ENCODE measurements at regions not wholly inside any gene's neighbourhood (a gene's known extent, or its start where the extent isn't known, plus 50 kb on each side); places are given as distances from the start of the nearest gene placed in this dataset.
"Not testable (repeated sequence)": the region's sequence is repeated elsewhere in the genome, so short reads cannot be mapped to it uniquely, and the experiment has no call there.

GRCh38 chr2:56537756-56538155 is 354.0 kb downstream of the CCDC85A start:
- DNase-seq (no peak), ATAC-seq (no peak)
- Mint-ChIP-seq H3K27me3 (no peaks in the 10 kb centered on the region), H3K36me3 (ENCODE audit: low read depth) (no peaks in the 10 kb centered on the region), H3K27ac (no peak overlapping the region), H3K9me3 (peaks cover 9% of the 10 kb centered on the region), H3K4me3 (no peak overlapping the region), H3K4me1 (no peaks in the 10 kb centered on the region)

- ATAC-seq (no peak), DNase-seq (no peak)
- Mint-ChIP-seq H3K36me3 (ENCODE audit: low read depth) (no peaks in the 10 kb centered on the region), H3K27ac (no peak overlapping the region), H3K4me1 (no peaks in the 10 kb centered on the region), H3K4me3 (no peak overlapping the region), H3K27me3 (no peaks in the 10 kb centered on the region), H3K9me3 (peaks cover 14% of the 10 kb centered on the region)
Measured at GRCh38 chr2:56539618-56540017, 355.8 kb downstream of the CCDC85A start.

- H3K27me3 Mint-ChIP-seq: no peaks in the 10 kb centered on the region
Measured at GRCh38 chr2:56540467-56540866, 356.7 kb downstream of the CCDC85A start.

GRCh38 chr2:56540916-56541315 is 357.1 kb downstream of the CCDC85A start:
- H3K9me3 Mint-ChIP-seq: peaks cover 14% of the 10 kb centered on the region

More at GRCh38 chr2:56540467-56540866, 356.7 kb downstream of the CCDC85A start:
- no peak for ATAC-seq
- no peak for DNase-seq
- Mint-ChIP-seq H3K4me1 (no peaks in the 10 kb centered on the region), H3K27ac (no peak overlapping the region), H3K4me3 (no peak overlapping the region), H3K36me3 (ENCODE audit: low read depth) (no peaks in the 10 kb centered on the region), H3K9me3 (peaks cover 14% of the 10 kb centered on the region)

GRCh38 chr2:56542213-56542612 is 358.4 kb downstream of the CCDC85A start:
- ATAC-seq (no peak), DNase-seq (no peak)
- Mint-ChIP-seq H3K36me3 (ENCODE audit: low read depth) (no peaks in the 10 kb centered on the region), H3K4me3 (no peak overlapping the region), H3K27me3 (no peaks in the 10 kb centered on the region), H3K4me1 (no peaks in the 10 kb centered on the region), H3K9me3 (peaks cover 16% of the 10 kb centered on the region), H3K27ac (no peak overlapping the region)

More at GRCh38 chr2:56540916-56541315, 357.1 kb downstream of the CCDC85A start:
- H3K4me3 Mint-ChIP-seq: no peak overlapping the region
- H3K36me3 Mint-ChIP-seq (ENCODE audit: low read depth): no peaks in the 10 kb centered on the region
- H3K27me3 Mint-ChIP-seq: no peaks in the 10 kb centered on the region
- H3K4me1 Mint-ChIP-seq: no peaks in the 10 kb centered on the region
- no peak overlapping the region for H3K27ac Mint-ChIP-seq
- DNase-seq (no peak), ATAC-seq (no peak)

- no peak for ATAC-seq
- H3K27me3 Mint-ChIP-seq: no peaks in the 10 kb centered on the region
- H3K4me3 Mint-ChIP-seq: no peak overlapping the region
- no peaks in the 10 kb centered on the region for H3K4me1 Mint-ChIP-seq
- H3K9me3 Mint-ChIP-seq: peaks cover 12% of the 10 kb centered on the region
- no peak for DNase-seq
- no peaks in the 10 kb centered on the region for H3K36me3 Mint-ChIP-seq (ENCODE audit: low read depth)
- H3K27ac Mint-ChIP-seq: no peak overlapping the region
Measured at GRCh38 chr2:56565143-56565542, 381.4 kb downstream of the CCDC85A start.

GRCh38 chr2:56571074-56571473 is 387.3 kb downstream of the CCDC85A start:
- Mint-ChIP-seq H3K9me3 (peaks cover 11% of the 10 kb centered on the region), H3K36me3 (ENCODE audit: low read depth) (no peaks in the 10 kb centered on the region), H3K4me3 (no peak overlapping the region), H3K4me1 (no peaks in the 10 kb centered on the region), H3K27ac (no peak overlapping the region), H3K27me3 (no peaks in the 10 kb centered on the region)
- DNase-seq: no peak
- no peak for ATAC-seq

- no peak for ATAC-seq
- H3K27ac Mint-ChIP-seq: no peak overlapping the region
- H3K9me3 Mint-ChIP-seq: peaks cover 21% of the 10 kb centered on the region
- no peaks in the 10 kb centered on the region for H3K36me3 Mint-ChIP-seq (ENCODE audit: low read depth)
- no peaks in the 10 kb centered on the region for H3K27me3 Mint-ChIP-seq
- H3K4me3 Mint-ChIP-seq: no peak overlapping the region
- no peaks in the 10 kb centered on the region for H3K4me1 Mint-ChIP-seq
- DNase-seq: no peak
Measured at GRCh38 chr2:56576001-56576400, 392.2 kb downstream of the CCDC85A start.

GRCh38 chr2:56580242-56580641 is 396.5 kb downstream of the CCDC85A start:
- no peak for DNase-seq
- Mint-ChIP-seq H3K4me1 (no peaks in the 10 kb centered on the region), H3K9me3 (peaks cover 15% of the 10 kb centered on the region), H3K27me3 (no peaks in the 10 kb centered on the region), H3K4me3 (no peak overlapping the region), H3K27ac (no peak overlapping the region), H3K36me3 (ENCODE audit: low read depth) (no peaks in the 10 kb centered on the region)
- no peak for ATAC-seq

- Mint-ChIP-seq H3K4me3 (no peak overlapping the region), H3K27me3 (no peaks in the 10 kb centered on the region), H3K27ac (no peak overlapping the region), H3K36me3 (ENCODE audit: low read depth) (no peaks in the 10 kb centered on the region), H3K9me3 (peaks cover 10% of the 10 kb centered on the region), H3K4me1 (no peaks in the 10 kb centered on the region)
- ATAC-seq (no peak), DNase-seq (no peak)
Measured at GRCh38 chr2:56582570-56582969, 398.8 kb downstream of the CCDC85A start.

- Mint-ChIP-seq H3K4me1 (no peaks in the 10 kb centered on the region), H3K36me3 (ENCODE audit: low read depth) (no peaks in the 10 kb centered on the region), H3K9me3 (peaks cover 10% of the 10 kb centered on the region), H3K27me3 (no peaks in the 10 kb centered on the region), H3K4me3 (no peak overlapping the region), H3K27ac (no peak overlapping the region)
- no peak for ATAC-seq
- DNase-seq: no peak
Measured at GRCh38 chr2:56583796-56584315, 400.1 kb downstream of the CCDC85A start.

- DNase-seq (no peak), ATAC-seq (no peak)
- Mint-ChIP-seq H3K4me1 (no peaks in the 10 kb centered on the region), H3K9me3 (peaks cover 5% of the 10 kb centered on the region), H3K36me3 (ENCODE audit: low read depth) (no peaks in the 10 kb centered on the region), H3K27ac (no peak overlapping the region), H3K4me3 (no peak overlapping the region), H3K27me3 (no peaks in the 10 kb centered on the region)
Measured at GRCh38 chr2:56587456-56587855, 403.7 kb downstream of the CCDC85A start.

GRCh38 chr2:56589194-56589593 is 405.4 kb downstream of the CCDC85A start:
- Mint-ChIP-seq H3K27me3 (no peaks in the 10 kb centered on the region), H3K4me3 (no peak overlapping the region), H3K36me3 (ENCODE audit: low read depth) (no peaks in the 10 kb centered on the region), H3K4me1 (no peaks in the 10 kb centered on the region), H3K9me3 (peaks cover 2% of the 10 kb centered on the region), H3K27ac (no peak overlapping the region)
- ATAC-seq (no peak), DNase-seq (no peak)

GRCh38 chr2:56589835-56590234 is 406.0 kb downstream of the CCDC85A start:
- no peaks in the 10 kb centered on the region for H3K36me3 Mint-ChIP-seq (ENCODE audit: low read depth)
- no peaks in the 10 kb centered on the region for H3K27me3 Mint-ChIP-seq
- DNase-seq (no peak), ATAC-seq (no peak)
- no peaks in the 10 kb centered on the region for H3K4me1 Mint-ChIP-seq
- no peaks in the 10 kb centered on the region for H3K9me3 Mint-ChIP-seq
- no peak overlapping the region for H3K27ac Mint-ChIP-seq
- no peak overlapping the region for H3K4me3 Mint-ChIP-seq

GRCh38 chr2:56590611-56591010 is 406.8 kb downstream of the CCDC85A start:
- no peak for ATAC-seq
- no peak overlapping the region for H3K4me3 Mint-ChIP-seq
- H3K9me3 Mint-ChIP-seq: no peaks in the 10 kb centered on the region

GRCh38 chr2:56606086-56606485 is 422.3 kb downstream of the CCDC85A start:
- not testable (repeated sequence) for H3K27ac Mint-ChIP-seq; H3K27me3 Mint-ChIP-seq; H3K4me1 Mint-ChIP-seq; H3K36me3 Mint-ChIP-seq (ENCODE audit: low read depth); DNase-seq; ATAC-seq; H3K4me3 Mint-ChIP-seq
- peaks cover 19% of the 10 kb centered on the region for H3K9me3 Mint-ChIP-seq

More at GRCh38 chr2:56590611-56591010, 406.8 kb downstream of the CCDC85A start:
- no peaks in the 10 kb centered on the region for H3K27me3 Mint-ChIP-seq
- H3K27ac Mint-ChIP-seq: no peak overlapping the region
- no peaks in the 10 kb centered on the region for H3K36me3 Mint-ChIP-seq (ENCODE audit: low read depth)
- H3K4me1 Mint-ChIP-seq: no peaks in the 10 kb centered on the region
- DNase-seq: no peak

Data from activated naive CD8-positive, alpha-beta T cell treated with anti-CD3 and anti-CD28 coated beads, Interleukin-2, amount 50 U/mL, for 24 hours (primary cell).